Activated T-cell treated with anti-CD3 and anti-CD28 coated beads for 48 hours (primary cell): ENCODE measurements at regions not wholly inside any gene's neighbourhood (a gene's known extent, or its start where the extent isn't known, plus 50 kb on each side); places are given as distances from the start of the nearest gene placed in this dataset.

Experiments used
- DNase-seq: peaks from one replicate; pipeline ENCODE4 v3.0.0-alpha.2; 2020; ENCODE audit warnings: low read depth

DNA sequence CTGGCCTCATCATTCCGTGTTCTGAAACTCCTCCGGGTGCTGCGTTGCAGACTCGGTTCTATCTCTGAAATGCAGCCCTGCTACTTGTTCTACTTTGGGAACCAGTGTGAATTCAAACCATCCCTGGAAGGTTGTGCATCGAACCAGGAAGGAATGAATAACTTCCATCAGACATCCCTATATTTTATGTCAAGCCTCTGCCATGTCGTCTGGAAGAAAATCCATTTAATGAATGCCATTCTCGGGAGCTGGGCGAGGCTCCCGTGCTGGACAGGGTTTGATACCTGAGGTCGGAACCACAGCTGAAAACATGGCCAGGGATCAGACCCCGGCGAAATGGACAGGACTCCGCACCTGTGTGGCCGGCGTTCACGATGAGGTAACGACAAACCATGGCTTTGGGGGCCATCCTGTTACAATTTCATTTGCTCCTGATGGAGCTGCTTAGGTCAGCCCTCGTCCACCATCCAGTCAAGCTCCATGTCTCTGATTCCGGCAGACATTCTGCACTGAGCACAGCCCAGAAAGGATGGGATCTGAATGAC, 821.6 kb downstream of the GALR1 start:
- no peak for DNase-seq

DNA sequence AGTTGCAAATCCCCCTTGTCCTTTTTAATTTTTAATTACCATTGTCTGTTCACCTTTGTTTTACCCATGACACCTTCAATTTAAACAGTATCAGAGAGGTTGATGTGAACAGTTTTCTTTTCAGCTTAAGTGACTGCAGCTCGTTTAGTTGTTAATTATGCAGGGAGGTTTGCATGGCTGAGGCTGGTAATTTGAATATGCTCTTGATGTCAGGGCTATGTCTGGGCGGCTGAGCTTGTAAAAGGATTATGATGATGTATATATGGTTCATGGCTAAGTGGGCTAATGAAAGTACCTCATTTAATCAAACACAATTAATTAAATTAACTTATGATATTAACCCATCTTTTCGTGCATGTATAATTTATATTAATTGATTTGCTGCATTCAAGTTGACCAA, 822.1 kb downstream of the GALR1 start:
- no peak for DNase-seq

DNA sequence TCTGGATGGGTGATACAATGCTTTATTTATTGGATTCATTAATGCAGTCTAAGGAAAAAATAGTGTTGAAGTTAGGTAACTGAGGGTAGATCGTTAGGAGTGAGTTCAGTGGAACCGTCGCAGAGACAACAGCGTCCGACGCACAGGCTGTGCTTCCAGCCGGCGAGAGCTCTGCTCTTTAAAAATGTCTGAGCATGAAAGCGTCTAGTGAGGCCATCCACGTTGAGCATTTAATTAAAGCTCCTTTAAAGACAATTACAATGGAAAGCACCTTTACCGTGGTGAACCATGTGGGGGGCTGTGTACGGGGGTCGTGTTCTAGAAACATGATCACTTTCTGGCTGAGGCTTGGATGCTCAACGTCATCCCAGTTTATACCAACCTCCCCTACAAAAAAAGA, 822.7 kb downstream of the GALR1 start:
- no peak for DNase-seq

DNA sequence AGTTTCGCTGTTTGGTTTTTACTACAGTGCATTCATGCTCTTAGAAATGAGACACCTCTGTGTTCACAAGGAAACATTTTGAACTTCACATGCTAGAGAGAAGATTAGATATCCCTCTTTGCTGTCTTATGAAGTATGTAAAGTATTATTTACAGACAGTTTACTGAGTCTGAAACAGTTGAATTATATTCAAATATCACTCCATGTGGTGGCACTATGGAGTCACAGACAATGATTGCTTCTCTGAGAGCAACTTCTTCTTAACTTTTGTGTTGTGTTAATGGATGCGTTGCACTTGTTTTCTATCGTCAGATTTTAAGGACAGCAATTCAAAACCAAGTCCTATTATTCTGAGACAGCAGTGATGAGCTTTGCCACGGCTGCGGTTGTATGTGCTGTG, 823.6 kb downstream of the GALR1 start:
- DNase-seq: no peak

DNA sequence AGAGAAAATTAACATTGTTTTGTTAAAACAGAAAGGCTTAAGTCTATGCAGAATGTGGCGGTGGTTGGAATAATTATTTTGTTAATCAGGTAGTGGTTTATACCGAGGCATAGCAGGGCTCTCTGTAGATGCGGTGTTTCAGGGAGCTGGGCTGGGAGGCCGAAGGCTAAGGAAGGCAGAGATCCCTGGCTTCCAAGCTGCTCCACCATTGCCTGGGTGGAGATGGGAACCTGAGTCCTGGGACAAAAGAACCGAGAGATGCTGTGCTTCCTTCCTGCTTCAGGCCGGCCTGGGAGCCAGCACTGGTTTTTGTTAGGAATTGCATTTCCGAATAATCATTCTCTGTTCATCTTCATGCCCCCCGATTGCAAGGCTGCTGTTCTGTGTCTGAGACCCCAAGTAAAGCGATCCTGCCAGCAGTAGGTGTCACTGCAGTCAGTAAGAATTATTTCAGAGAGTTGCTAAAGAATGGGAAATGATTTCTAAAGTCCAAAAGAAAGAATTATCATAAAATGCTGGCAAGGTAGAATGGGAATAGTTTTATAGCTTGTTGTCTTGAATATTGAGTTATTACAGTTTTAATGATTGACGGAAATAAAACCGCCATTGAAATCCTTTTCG, 824.9 kb downstream of the GALR1 start:
- no peak for DNase-seq

DNA sequence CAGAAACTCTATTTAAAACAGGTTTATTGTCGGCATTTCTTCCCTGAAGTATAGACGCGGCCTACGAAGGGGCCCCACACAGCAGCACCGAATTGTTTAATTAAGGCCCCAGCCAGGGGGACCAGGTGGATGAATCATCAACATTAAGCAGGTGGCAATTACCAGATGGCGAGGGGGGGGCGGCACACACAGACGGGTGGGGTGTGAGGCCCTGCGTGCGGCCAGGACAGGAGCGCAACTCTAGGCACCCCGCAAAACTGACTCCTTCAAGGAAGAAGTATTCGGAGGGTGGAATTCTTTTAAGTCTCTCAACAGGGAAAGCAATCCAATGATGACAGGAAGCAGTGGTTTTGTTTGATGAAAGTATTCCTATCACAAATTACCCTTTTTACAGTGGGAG, 830.4 kb downstream of the GALR1 start:
- DNase-seq: no peak

DNA sequence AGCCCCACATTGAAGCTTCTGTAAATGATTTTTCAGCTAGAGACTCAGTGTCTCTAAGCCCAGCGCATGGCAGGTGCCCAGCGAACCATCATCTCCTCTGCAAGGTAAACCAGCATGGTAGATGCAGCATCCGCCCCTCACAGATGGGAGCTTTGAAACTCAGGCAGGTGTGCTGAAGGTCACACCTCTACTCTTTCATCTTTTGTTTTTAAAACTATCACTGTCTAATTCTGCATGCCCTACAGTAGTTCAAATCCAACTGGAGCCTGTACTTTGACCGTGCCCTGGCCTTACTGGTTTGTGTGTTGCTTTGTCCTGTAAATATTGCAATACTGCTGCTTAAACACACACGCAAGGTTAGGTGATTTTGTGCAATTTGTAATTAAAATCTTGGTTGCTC, 831.1 kb downstream of the GALR1 start:
- DNase-seq: no peak

DNA sequence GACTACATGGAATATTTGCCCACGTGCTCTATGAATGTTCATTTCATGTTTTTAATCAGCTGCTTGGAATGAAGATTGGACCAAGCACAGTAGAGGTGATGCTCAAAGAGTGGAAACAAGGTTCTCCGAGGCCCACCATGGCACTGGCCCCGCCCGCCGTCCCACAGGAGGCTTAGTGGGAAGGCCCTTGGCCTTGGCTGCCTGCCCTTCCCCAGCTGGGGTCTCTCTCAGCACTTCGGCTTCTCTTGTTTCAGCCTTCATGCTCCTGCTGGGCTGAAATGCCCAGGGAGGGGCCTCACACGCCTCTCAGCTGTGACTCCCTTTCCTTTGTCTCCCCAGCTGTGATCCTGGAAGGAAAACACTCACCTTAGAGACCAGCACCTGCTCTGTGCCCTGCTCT, 833.2 kb downstream of the GALR1 start:
- no peak for DNase-seq

DNA sequence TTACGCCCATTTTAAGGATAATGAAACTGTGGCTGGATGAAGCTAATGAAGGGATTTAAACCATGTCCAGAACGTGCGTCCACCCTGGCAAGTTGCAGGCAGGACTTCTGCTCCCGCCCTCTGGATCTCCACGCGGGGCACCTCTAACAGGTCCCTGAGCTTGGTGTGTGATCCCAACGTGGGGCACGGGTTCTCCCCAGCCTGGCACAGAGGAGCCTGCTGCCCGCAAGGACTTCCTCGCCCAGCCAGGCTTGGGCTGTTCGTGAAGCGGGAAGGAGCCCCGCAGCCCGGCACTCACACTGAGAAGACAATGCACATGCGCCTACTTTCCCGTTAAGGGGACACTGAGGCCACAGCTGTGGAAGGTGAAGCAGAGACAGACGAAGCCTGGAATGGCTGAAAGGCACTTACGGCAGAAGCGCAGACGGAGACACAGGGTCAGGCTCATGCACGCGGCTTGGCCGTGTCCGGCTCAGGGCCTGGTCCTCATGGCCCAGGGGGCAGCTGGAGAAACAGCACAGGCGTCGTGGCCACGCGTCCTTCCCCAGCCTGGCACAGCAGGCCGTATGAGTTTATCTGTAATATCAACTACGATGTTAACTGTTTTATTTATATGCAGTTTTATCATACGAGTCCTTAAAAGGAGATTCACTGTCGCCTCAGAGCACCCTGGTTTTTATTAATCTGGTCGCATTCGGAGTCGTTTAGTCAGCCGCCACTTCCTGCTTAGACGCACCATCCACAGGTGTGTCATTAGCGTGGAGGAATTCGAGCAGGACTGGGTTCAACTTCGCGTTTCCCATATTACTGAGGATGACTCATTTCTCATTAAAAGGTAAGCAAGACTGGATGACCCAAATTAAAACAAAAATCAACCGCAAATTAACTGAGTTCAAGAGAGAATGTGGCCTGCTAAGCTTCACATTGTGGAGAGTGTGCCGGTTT, 835.9 kb downstream of the GALR1 start:
- DNase-seq: no peak

DNA sequence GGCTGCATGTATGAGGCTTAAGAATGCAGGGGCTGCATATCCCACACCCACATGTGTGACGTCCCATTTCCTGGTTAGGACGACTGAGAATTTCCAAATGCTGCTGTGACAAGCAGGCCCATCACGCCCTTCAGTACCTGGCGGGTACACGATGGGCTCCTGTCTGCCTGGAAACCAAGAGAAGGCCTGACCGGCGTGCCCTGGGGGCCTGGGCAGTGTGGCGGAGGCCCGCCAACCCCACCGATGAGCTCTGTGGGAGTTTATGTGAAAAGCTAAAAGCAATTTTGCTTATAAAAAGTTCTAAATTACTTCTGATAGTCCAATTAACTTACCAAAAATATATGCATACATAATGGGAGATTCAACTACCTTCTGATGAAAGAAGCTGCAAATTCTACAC, 837.3 kb downstream of the GALR1 start:
- no peak for DNase-seq

DNA sequence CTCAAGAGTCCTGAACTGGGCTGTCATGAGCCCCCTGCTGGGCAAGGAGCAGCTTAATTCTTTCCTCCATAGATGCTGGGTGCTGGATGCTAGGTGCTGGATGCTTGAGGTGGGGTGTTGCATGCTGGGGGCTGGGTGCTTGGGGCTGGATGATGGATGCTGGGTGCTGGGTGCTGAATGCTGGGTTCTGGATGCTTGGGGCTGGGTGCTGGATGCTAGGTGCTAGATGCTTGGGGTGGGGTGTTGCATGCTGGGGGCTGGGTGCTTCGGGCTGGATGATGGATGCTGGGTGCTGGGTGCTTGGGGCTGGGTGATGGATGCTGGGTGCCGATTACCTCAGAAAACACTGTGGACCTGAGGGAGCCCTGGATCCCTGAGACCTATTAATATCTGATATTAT, 837.7 kb downstream of the GALR1 start:
- DNase-seq: no peak

DNA sequence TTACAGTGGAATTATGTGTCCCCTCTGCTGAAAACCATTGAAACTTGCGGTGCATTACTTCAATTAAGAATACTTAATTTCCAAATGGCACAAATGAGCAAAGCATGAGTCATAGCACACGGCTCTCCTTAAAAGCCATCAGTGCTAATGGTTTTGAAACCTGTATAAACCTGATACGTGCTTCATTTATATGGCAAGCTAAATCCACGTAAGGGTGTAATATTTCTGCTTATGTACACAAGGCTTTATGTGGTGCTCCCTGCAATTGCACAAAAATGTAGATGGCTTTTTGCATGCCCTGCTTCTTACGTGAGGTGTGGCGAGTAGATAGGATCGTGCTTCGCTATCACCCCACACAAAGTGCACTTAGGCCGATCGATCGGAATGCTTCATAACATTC, 840.9 kb downstream of the GALR1 start:
- DNase-seq: no peak

DNA sequence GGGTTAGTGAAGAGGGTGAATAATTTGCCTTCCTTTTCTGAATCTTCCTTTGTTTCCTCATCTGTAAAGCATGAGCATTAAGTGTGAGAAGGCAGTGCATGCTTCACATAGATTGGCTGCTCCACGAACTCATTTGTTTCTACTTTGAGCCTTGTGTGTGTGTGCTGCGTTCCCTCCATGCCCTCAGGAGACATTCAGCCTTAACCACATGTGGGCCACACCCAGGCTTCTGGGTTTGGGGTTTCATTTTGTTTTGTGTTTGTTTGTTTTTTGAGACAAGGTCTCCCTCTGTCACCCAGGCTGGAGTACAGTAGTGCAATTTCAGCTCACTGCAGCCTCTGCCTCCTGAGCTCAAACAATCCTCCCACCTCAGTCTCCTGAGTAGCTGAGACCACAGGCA, 843.3 kb downstream of the GALR1 start:
- no peak for DNase-seq

DNA sequence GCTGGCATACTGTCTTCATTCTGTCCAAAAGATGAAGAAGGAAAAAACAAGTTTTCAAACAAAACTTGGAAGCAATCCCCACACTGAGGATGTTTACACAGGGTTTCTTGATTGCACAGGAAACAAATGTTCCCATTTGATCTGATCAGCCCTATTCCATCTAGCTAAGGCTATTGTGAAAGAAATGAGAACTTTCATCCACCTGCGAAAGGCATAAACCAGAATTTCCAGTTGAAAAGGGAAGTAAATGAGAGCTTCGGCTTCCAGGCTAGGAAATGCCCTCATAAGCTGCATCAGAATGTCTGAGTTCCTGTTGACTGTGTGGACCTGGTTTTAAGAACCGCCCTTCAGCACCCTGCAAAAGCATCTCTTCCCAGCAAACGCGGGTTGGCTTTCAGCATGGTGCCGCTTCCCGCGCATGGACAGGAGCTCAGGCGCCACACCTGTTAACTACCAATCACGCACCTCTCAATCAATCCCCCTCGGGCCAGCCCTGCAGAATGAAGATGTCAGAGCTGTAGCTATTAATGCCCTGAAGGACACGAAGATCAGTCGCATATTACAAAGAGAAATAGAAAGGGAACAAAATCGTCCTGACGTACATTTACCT, 850.4 kb downstream of the GALR1 start:
- DNase-seq: no peak

DNA sequence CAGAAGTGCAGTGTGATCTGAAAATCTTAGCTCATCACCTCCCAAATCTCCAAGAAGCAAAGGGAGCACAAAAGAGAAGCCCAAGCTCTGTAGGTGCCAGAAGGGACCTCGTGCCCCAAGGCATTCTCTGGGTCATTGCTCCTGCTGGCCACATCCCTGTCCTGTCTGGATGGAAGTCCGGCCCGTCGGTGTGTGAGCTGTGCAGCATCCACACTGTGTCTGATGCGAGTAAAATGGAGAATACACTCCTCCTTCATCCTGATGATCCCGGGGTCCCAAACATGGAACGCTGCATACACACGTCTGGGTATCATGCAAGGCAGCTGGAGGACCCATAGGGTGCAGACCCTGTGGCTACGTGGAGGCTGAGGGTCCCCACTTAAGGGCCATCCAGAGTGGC, 851.4 kb downstream of the GALR1 start:
- no peak for DNase-seq

DNA sequence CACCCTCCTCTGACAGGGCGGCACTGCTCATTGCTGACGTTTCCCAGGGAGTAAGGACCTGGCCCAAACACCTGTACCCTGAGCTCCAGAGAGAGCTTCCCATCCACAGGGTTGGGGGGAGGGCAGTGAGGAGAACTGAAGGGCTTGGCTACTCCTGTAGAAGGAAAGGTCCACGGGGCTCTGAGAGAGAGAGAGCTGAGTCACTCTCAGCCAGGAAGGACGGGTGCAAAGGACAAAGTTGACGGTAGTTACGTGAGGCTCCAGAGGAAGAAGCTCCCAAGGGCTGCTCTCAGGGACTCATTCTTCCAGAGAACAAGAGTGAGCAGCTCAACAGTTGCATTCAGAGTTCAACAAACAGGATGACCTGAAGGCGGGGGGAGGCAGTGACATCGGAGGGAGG, 852.5 kb downstream of the GALR1 start:
- DNase-seq: no peak

DNA sequence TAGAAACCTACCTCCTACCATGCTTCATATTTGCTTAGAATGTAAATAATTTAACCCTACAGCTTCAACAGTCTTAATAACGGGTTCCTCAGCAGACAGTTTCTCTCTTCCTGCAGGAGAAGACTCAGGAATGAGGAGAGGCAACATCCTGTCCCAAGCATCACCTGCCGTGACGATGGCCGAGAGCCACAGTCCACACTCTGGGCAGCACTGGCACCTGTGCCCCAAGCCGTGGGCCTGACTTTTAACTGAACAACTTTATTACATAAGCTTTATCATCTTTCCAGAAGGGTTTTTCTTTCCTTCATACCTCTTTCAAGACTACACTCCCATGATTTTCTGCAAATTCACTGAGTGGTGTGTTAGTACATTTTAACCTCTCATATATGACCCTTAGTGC, 856.0 kb downstream of the GALR1 start:
- no peak for DNase-seq

DNA sequence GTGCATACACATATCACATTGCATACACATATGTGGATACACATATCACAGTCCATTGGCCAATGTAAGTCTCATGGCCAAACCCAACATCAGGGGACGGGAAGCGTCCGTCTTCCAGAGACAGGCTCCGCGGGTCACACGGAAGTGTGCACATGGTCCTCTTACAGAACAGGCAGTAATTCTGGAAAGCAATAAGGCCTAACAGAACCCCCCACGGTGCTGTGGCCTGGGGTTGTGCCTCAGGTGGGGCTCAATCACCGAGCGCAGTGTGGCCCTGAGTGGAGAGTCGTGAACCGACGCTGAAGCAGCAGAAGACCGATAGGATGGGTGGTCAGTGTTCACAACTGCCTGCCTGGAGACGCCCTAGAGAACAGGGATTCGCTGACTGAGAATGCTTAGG, 857.3 kb downstream of the GALR1 start:
- DNase-seq: no peak

DNA sequence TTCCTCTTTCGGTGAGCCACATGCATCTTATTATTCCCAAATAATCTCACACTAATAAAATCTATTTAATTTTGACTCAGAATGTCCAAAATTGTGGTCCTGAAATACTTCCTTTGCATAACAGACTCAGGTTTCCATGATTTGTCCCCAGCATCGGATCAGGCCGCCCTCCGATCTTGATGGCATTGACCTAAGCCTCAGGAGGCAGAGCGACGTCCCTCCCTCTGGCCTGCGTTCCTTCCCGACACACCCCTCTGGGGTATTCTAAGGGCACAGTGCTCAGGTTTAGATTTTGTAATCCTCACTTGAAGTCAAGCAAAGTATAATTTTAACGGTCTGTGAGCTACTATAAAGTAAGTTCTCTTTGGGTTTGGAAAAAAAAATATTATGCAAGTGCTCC, 857.7 kb downstream of the GALR1 start:
- no peak for DNase-seq

DNA sequence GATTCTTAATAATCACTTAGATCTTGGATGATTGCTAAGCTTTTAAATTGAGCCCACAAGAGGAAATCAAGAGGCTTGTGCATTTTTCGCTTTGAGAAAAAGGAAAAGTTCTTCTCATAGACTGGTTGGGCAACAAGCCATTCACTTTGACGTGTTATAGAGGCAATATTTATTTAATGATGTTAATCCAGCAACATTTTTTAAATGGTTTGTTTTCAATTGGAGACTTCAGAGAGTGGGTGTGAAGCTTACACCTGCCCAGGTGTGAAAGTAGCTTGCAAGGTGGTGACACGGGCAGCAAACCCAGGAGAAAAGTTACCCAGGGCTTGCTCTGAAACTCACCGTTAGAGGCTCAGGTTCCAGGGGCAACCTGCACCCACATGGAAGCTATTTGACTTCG, 858.9 kb downstream of the GALR1 start:
- DNase-seq: no peak

DNA sequence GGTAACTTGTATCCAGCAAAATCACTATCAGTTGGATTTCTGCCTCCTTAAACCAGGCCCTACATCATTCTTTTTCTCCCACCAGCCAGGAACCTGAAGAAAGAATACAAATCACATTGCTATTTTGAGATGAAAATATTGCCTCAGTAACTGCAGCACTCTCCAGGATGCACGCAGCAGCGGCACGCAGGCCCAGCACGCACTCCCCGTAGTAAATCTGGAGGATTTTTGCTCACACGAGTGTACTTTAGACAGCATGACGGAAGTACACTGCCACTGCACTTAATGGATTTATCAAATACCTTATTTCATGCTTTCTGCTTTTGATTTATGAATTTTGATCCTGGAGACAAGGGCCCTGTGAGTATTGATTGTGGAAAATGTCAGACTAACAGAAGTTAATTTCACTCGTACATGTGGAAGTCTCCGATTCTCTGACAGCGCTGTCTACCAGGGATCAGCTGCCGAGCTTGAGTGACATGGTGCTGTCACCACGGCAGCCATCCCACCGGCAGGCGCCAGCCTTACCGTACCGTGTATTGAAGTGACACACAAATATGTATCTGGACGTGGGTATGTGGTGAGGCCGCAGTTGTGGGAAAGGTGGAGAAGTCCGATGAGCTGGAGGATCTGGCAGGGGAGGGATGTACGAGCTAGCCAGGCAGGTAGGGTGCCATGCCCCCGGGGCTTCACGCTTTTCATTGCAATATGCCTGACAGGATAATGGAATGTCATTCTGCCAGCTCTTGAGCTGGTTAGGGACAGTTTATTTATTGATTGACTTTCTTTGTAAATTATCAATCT, 863.7 kb downstream of the GALR1 start:
- DNase-seq: no peak

DNA sequence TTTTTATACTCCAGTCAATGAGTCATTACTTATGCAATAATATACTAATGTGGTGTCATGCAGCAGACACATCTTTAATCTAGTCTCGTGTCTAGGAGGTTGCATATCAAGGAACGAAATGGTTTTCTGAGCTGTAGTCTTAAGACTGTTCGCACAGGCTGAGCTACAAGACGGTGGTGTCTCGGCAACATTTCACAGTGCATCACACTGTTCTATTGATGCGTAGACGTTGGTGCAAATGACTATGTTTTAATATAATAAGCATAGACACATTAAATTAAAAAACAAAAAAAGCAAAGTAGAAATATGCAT, 864.2 kb downstream of the GALR1 start:
- DNase-seq: no peak
